GM19240 (cell line): ENCODE measurements at regions not wholly inside any gene's neighbourhood (a gene's known extent, or its start where the extent isn't known, plus 50 kb on each side); places are given as distances from the start of the nearest gene placed in this dataset.

Experiments
- DNase-seq: peaks from one replicate; pipeline ENCODE4 v3.0.0; 2011; ENCODE audit warnings: low spot score; ENCODE audit not compliant: insufficient read length

- no peak for DNase-seq
Measured at GRCh38 chrX:45885931-45886330, 659.3 kb downstream of the ZNF674 start.

GRCh38 chrX:45879512-45879911 is 665.7 kb downstream of the ZNF674 start:
- DNase-seq: no peak

- no peak for DNase-seq
Measured at GRCh38 chrX:45876206-45876605, 669.0 kb downstream of the ZNF674 start.

GRCh38 chrX:45873781-45874180 is 671.4 kb downstream of the ZNF674 start:
- DNase-seq: no peak

- no peak for DNase-seq
Measured at GRCh38 chrX:45872480-45872879, 671.8 kb upstream of the DIPK2B start.

- no peak for DNase-seq
Measured at GRCh38 chrX:45868425-45868824, 667.7 kb upstream of the DIPK2B start.

GRCh38 chrX:45862801-45863200 is 662.1 kb upstream of the DIPK2B start:
- no peak for DNase-seq

- DNase-seq: no peak
Measured at GRCh38 chrX:45860450-45860849, 659.8 kb upstream of the DIPK2B start.

- no peak for DNase-seq
Measured at GRCh38 chrX:45859407-45859806, 658.7 kb upstream of the DIPK2B start.

- DNase-seq: no peak
Measured at GRCh38 chrX:45852884-45853283, 652.2 kb upstream of the DIPK2B start.

- no peak for DNase-seq
Measured at GRCh38 chrX:45851434-45851991, 650.8 kb upstream of the DIPK2B start.

- no peak for DNase-seq
Measured at GRCh38 chrX:45850775-45851433, 650.2 kb upstream of the DIPK2B start.

- DNase-seq: no peak
Measured at GRCh38 chrX:45850197-45850774, 649.6 kb upstream of the DIPK2B start.

- DNase-seq: no peak
Measured at GRCh38 chrX:45849261-45849862, 648.7 kb upstream of the DIPK2B start.

- no peak for DNase-seq
Measured at GRCh38 chrX:45847961-45848360, 647.3 kb upstream of the DIPK2B start.

- no peak for DNase-seq
Measured at GRCh38 chrX:45846328-45846727, 645.7 kb upstream of the DIPK2B start.

- DNase-seq: no peak
Measured at GRCh38 chrX:45845142-45845541, 644.5 kb upstream of the DIPK2B start.

- no peak for DNase-seq
Measured at GRCh38 chrX:45843518-45843917, 642.8 kb upstream of the DIPK2B start.

- no peak for DNase-seq
Measured at GRCh38 chrX:45842926-45843315, 642.2 kb upstream of the DIPK2B start.

- no peak for DNase-seq
Measured at GRCh38 chrX:45842207-45842925, 641.7 kb upstream of the DIPK2B start.

- DNase-seq: no peak
Measured at GRCh38 chrX:45840411-45840950, 639.8 kb upstream of the DIPK2B start.

- no peak for DNase-seq
Measured at GRCh38 chrX:45830343-45830742, 629.7 kb upstream of the DIPK2B start.
